Pancreas (tissue), 10 donors: ENCODE measurements at regions not wholly inside any gene's neighbourhood (a gene's known extent, or its start where the extent isn't known, plus 50 kb on each side); places are given as distances from the start of the nearest gene placed in this dataset.

Experiments used
- ATAC-seq, 4 donors: fragments of 200-7000 bp; cut with Tn5 transposase; one replicate each; pipeline versions ENCODE4 v1.8.0 to v1.9.1; 2020; ENCODE audit warnings: mild to moderate bottlenecking in 4 of 4, moderate library complexity in 4 of 4
- DNase-seq, 6 donors: peaks; one replicate each; pipeline ENCODE4 v3.0.0-alpha.2; 2020
- FAIRE-seq: peaks from 2 replicates; lab custom pipeline; 2012; peaks lifted over from hg19 to GRCh38; lab: Jason Lieb, UNC
- H3K27ac ChIP-seq, 4 donors: fragments of 200-600 bp; sonication (generic); 1 replicate in 3 of 4; 2 replicates in 1 of 4; pipeline versions ENCODE4 v1.5.0 to v1.8.0; 2020
- H3K27me3 ChIP-seq, 4 donors: fragments of 200-600 bp; one replicate each; pipeline ENCODE4 v1.8.0; 2021
- H3K36me3 ChIP-seq, 3 donors: fragments of 200-600 bp; sonication (generic) in 1 of 3; one replicate each; pipeline versions ENCODE4 v1.5.0 to v1.8.0; 2020 to 2021
- H3K4me1 ChIP-seq, 3 donors: fragments of 200-600 bp; one replicate each; pipeline ENCODE4 v1.8.0; 2021
- H3K4me3 ChIP-seq, 4 donors: fragments of 200-600 bp; sonication (generic) in 2 of 4; one replicate each; pipeline versions ENCODE4 v1.5.0 to v1.8.0; 2020 to 2021
- H3K9me3 ChIP-seq, 4 donors: fragments of 200-600 bp; one replicate each; pipeline ENCODE4 v1.8.0; 2021
- CTCF ChIP-seq, 4 donors: fragments of 200-600 bp; sonication (generic) in 3 of 4; IDR thresholded peaks; one replicate each; pipeline versions ENCODE4 v1.5.0 to v1.8.0; 2021; ENCODE audit warnings: antibody characterized with exemption in 4 of 4
- WGBS, 2 donors: extraction: QIAGEN DNeasy Blood & Tissue Kit; methylation state at CpG; one replicate each; pipeline ENCODE4 v1.1.7; 2013; 5-methylcytosine and 5-hydroxymethylcytosine counted together
- intact Hi-C, 3 donors: fragments of 100-400 bp; cut with DNase I; formaldehyde crosslinking; loops; one replicate each; pipeline versions ENCODE4 v1.11.1 to v1.14.2; 2022
- donor health status: healthy with polysubstance abuse.
- donor health status: DM: no; HTN: no; CAD: no; lungs with moderate emphysema.
- donor health status: DM: no; HTN: no; CAD: no.
- donor health status: control.
- donor health status: control.
- donor health status: Bipolar disorder and iron deficiency.
- donor health status: DM: yes; HTN: yes; CAD: no.
- donor health status: DM: no; HTN: no; CAD: no.
- donor health status: DM: no; HTN: no; CAD: no.
- donor health status: DM: yes; HTN: yes; CAD: no.

- DNase-seq (no peak), ATAC-seq (no peak), FAIRE-seq (no peak)
- H3K4me3 ChIP-seq: no peak overlapping the region
- no peaks in the 10 kb centered on the region for H3K27me3 ChIP-seq
- no peak overlapping the region for H3K27ac ChIP-seq
- H3K36me3 ChIP-seq: no peaks in the 10 kb centered on the region
- intact Hi-C loops: no loop called here
- no peaks in the 10 kb centered on the region for H3K9me3 ChIP-seq
- peaks cover 0 to 3% (median 0%) of the 10 kb centered on the region in 3 donors for H3K4me1 ChIP-seq
- no peak for TF ChIP-seq CTCF (IDR thresholded peaks at IDR 0.05)
These were observed 267.1 kb downstream of the MRTFB start for GRCh38 chr16:14338236-14338635.

DNA sequence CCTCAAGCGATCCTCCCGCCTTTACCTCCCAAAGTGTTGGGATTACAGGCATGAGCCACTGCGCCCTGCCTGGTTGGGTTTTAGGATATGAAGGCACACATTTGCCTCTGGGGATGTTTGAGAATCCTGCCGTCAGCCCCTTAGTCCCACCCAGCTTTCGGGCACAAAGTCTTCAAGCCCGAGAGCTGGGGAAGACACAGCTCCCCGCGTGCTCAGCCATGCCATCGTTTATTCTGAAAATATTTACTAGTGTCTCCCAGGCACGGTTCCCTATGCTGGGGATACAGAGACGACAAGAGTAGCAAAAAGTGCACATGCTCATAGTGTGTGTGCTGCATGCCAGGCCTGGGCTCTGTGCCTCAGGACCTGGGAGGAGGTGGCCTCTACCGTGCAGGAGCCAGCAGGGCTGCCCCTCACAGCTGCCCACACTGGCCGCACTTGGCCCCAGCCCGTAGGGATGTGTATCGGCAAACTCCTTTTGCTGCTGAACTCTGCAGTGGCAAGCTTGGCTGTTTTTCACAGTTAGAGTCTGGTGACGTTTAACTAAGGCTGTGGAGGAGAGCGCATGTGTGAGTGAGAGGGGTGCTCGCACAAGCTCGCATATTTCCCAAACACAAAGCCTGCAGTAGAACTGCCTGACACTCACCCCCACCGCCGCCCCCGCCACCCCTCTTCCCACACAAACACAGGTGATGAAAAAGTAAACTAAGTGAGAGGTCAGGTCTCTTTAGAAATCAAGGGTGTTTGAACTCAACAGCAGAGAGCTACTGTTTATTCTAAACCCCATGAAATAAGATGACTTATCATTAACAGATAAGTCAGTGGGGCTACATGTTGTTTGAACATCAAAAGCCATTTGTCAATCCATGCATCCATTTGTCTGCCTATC, 266.4 kb downstream of the MRTFB start:
- no peak overlapping the region for H3K27ac ChIP-seq
- DNase-seq: peak in 2 of 6 donors; percentile 11 to 26
- 36 to 42% methylated on average over 22 of the region's 22 CpGs for WGBS, 2 donors
- no peak for TF ChIP-seq CTCF (IDR thresholded peaks at IDR 0.05)
- no peak overlapping the region for H3K4me3 ChIP-seq
- H3K9me3 ChIP-seq: no peaks in the 10 kb centered on the region
- H3K4me1 ChIP-seq: peaks cover 0 to 3% (median 0%) of the 10 kb centered on the region in 3 donors
- H3K27me3 ChIP-seq: no peaks in the 10 kb centered on the region
- ATAC-seq: peak; percentile 26 to 85 (median 70)
- no peak for FAIRE-seq
- H3K36me3 ChIP-seq: no peaks in the 10 kb centered on the region
- intact Hi-C loops: no loop called here

DNA sequence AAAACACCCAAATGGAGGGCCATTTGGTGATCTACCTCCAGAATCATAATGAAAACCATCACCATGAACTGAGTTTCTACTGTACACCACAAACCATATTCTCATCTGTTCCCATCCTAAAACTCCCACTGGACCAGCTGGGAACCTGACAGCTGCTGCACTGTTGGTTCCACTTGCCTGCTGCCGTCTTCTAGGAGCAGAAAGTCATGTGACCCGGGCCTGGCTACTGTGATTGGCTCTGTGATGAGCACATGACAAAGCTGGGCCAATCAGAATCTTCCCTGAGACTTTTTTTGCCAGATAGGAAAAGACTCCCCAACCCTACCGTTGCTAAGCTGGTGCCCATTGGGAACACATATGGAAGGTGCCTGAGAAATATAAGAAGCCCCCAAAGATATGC, 264.2 kb downstream of the MRTFB start:
- TF ChIP-seq CTCF (IDR thresholded peaks at IDR 0.05): no peak
- Histone ChIP-seq H3K27me3 (no peaks in the 10 kb centered on the region), H3K36me3 (no peaks in the 10 kb centered on the region), H3K9me3 (no peaks in the 10 kb centered on the region), H3K4me3 (no peak overlapping the region), H3K4me1 (peaks cover 0 to 3% (median 0%) of the 10 kb centered on the region in 3 donors), H3K27ac (no peak overlapping the region)
- DNase-seq: no peak
- intact Hi-C loops: no loop called here
- ATAC-seq: no peak
- FAIRE-seq: no peak
- 79% methylated on average over 3 of the region's 3 CpGs for WGBS, 2 donors

GRCh38 chr16:14334366-14335080, 263.4 kb downstream of the MRTFB start:
- H3K27me3 ChIP-seq: no peaks in the 10 kb centered on the region
- H3K4me3 ChIP-seq: no peak overlapping the region
- no peaks in the 10 kb centered on the region for H3K9me3 ChIP-seq
- DNase-seq: no peak
- H3K4me1 ChIP-seq: peaks cover 0 to 3% (median 0%) of the 10 kb centered on the region in 3 donors
- H3K27ac ChIP-seq: no peak overlapping the region
- no peak for FAIRE-seq
- no peak for ATAC-seq
- intact Hi-C loops: no loop called here
- no peak for TF ChIP-seq CTCF (IDR thresholded peaks at IDR 0.05)
- WGBS, 2 donors: 82 to 84% methylated on average over 13 of the region's 13 CpGs
- H3K36me3 ChIP-seq: no peaks in the 10 kb centered on the region
